ENCODE measurements at regions not wholly inside any gene's neighbourhood (a gene's known extent, or its start where the extent isn't known, plus 50 kb on each side); places are given as distances from the start of the nearest gene placed in this dataset.
"Not testable (repeated sequence)": the region's sequence is repeated elsewhere in the genome, so short reads cannot be mapped to it uniquely, and the experiment has no call there.

DNA sequence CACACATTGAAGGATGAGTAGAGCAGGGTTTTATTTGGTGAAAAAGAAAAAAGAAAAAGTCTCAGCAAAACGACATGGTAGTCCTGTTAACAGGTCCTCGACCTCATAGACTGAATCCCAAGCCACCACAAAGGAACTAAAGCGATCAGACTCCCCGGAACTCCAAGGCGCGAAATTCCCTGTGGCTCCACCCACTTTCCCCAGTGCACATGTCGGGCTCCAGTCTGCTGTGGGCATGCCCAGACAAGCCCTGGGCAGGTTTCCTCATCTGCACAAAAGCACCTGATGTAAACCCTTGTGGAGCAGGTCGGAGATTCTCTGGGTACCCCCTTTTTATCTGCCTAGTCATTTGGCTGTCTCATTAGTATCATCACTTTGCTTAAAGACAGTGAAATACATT lies 170.7 kb upstream of the FSIP2 start:
- peaks cover 23% of the 10 kb centered on the region for H3K36me3 Mint-ChIP-seq
- DNase-seq (ENCODE audit: low spot score) (peak; percentile 23), ATAC-seq (peak; percentile 78)
- H3K4me1 Mint-ChIP-seq, result peaks cover 25% of the 10 kb centered on the region
- no peaks in the 10 kb centered on the region for H3K27me3 Mint-ChIP-seq (ENCODE audit: low read depth)
- H3K27ac Mint-ChIP-seq, result peak overlapping the region; percentile 93
- H3K4me3 Mint-ChIP-seq, result no peak overlapping the region
- ChIA-PET POLR2A (no interaction called here), CTCF (no interaction called here)
- peak; percentile 96 for TF ChIP-seq TP53 (CRISPR knock-in tag; IDR thresholded peaks at IDR 0.05)
- no peak for TF ChIP-seq ELF4 (CRISPR knock-in tag; IDR thresholded peaks at IDR 0.05; ENCODE audit: low read depth)
- TF ChIP-seq, protein P1, sequence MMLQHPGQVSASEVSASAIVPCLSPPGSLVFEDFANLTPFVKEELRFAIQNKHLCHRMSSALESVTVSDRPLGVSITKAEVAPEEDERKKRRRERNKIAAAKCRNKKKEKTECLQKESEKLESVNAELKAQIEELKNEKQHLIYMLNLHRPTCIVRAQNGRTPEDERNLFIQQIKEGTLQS (CRISPR knock-in tag; conservative IDR thresholded peaks at IDR 0.05), result no peak
- TF ChIP-seq, protein P2, sequence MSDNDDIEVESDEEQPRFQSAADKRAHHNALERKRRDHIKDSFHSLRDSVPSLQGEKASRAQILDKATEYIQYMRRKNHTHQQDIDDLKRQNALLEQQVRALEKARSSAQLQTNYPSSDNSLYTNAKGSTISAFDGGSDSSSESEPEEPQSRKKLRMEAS (CRISPR knock-in tag; IDR thresholded peaks at IDR 0.05), result peak; percentile 65; the same call in 1 of the 2 replicates
- H3K9me3 Mint-ChIP-seq, result peaks cover 30% of the 10 kb centered on the region

DNA sequence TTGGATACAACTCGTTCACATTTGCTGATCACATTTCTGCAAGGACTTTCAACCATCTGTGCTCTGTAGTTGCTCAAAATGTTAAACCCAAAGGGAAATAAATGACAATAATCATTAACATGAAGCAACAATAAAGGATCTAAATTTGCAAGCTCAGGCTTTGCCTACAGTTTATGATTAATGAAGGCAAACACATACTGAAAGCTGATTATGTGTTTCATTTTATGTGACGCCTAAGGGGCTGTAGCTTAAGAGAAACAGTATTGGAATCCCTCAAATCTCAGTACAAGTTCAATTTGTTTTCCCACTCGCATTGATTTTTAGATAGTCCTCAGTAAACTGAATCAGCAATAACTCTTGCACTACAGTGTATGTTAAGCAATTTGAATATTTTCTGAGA lies 160.3 kb upstream of the FSIP2 start:
- POLR2A ChIA-PET, result no interaction called here
- no peak for DNase-seq (ENCODE audit: low spot score)
- TF ChIP-seq TEAD4 (CRISPR knock-in tag; IDR thresholded peaks at IDR 0.05), result no peak
- no peak for TF ChIP-seq SMAD4 (CRISPR knock-in tag; IDR thresholded peaks at IDR 0.05)
- TF ChIP-seq, protein P2 (CRISPR knock-in tag; IDR thresholded peaks at IDR 0.05), result no peak
- TF ChIP-seq ZNF423 (CRISPR knock-in tag; IDR thresholded peaks at IDR 0.05), result no peak
- no peak for TF ChIP-seq KAT7 (CRISPR knock-in tag; IDR thresholded peaks at IDR 0.05; ENCODE audit: borderline replicate concordance)
- TF ChIP-seq, protein P3, sequence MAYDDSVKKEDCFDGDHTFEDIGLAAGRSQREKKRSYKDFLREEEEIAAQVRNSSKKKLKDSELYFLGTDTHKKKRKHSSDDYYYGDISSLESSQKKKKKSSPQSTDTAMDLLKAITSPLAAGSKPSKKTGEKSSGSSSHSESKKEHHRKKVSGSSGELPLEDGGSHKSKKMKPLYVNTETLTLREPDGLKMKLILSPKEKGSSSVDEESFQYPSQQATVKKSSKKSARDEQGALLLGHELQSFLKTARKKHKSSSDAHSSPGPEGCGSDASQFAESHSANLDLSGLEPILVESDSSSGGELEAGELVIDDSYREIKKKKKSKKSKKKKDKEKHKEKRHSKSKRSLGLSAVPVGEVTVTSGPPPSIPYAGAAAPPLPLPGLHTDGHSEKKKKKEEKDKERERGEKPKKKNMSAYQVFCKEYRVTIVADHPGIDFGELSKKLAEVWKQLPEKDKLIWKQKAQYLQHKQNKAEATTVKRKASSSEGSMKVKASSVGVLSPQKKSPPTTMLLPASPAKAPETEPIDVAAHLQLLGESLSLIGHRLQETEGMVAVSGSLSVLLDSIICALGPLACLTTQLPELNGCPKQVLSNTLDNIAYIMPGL (CRISPR knock-in tag; IDR thresholded peaks at IDR 0.05), result no peak
- TF ChIP-seq JAZF1 (CRISPR knock-in tag; IDR thresholded peaks at IDR 0.05), result no peak
- H3K36me3 Mint-ChIP-seq, result peaks cover 11% of the 10 kb centered on the region
- H3K9me3 Mint-ChIP-seq, result peaks cover 16% of the 10 kb centered on the region
- H3K27ac Mint-ChIP-seq, result no peak overlapping the region
- H3K27me3 Mint-ChIP-seq (ENCODE audit: low read depth), result peaks cover 3% of the 10 kb centered on the region; the same call in 1 of the 2 replicates
- ATAC-seq, result no peak
- CTCF ChIA-PET, result no interaction called here
- no peak overlapping the region for H3K4me3 Mint-ChIP-seq
- H3K4me1 Mint-ChIP-seq, result peaks cover 18% of the 10 kb centered on the region

DNA sequence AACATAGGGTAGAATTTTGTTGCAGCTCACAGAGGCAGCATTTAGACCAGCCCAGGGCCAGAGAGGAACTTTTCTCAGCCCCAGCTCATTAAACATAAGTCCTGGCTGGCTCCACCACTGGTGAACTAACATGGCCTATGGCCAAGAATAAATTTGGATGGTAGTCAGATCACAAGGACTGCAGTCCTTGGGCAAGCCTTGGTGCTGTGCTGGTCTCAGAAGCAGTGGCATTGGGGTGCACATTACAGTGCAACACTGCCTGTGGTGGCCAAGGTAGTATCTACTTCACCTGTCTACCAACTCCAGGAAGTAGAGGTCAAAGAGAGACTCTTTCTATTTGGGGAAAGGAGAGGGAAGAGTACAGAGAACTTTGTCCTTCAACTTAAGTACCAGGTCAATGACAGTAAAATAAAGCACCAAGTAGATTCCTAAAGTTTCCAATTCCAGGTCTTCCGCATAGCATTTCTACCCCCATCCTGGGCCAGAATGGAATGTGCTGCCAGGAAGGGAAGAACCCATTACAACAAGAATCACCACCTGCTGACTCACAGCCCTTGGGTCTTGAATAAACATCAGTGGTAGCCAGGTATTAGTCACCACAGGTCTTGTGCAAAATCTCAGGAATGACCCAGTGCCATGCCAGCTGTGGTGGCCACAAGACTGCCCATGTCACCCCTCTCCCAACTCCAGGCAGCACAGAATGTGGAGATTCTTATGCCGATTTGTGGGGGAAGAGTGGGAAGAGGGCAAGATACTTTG lies 155.4 kb upstream of the FSIP2 start:
- TF ChIP-seq ZNF671 (CRISPR knock-in tag; IDR thresholded peaks at IDR 0.05) (no peak), NFATC4 (CRISPR knock-in tag; IDR thresholded peaks at IDR 0.05) (no peak), PRRX2 (CRISPR knock-in tag; IDR thresholded peaks at IDR 0.05) (no peak), TEAD4 (CRISPR knock-in tag; IDR thresholded peaks at IDR 0.05) (no peak), ZNF121 (CRISPR knock-in tag; IDR thresholded peaks at IDR 0.05) (no peak), SP1 (CRISPR knock-in tag; conservative IDR thresholded peaks at IDR 0.05) (no peak)
- TF ChIP-seq, protein P4, sequence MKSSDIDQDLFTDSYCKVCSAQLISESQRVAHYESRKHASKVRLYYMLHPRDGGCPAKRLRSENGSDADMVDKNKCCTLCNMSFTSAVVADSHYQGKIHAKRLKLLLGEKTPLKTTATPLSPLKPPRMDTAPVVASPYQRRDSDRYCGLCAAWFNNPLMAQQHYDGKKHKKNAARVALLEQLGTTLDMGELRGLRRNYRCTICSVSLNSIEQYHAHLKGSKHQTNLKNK (CRISPR knock-in tag; IDR thresholded peaks at IDR 0.05), result no peak
- TF ChIP-seq, protein P5, sequence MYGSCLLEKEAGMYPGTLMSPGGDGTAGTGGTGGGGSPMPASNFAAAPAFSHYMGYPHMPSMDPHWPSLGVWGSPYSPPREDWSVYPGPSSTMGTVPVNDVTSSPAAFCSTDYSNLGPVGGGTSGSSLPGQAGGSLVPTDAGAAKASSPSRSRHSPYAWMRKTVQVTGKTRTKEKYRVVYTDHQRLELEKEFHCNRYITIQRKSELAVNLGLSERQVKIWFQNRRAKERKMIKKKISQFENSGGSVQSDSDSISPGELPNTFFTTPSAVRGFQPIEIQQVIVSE (CRISPR knock-in tag; IDR thresholded peaks at IDR 0.05; ENCODE audit: borderline replicate concordance), result no peak
- TF ChIP-seq, protein P6, sequence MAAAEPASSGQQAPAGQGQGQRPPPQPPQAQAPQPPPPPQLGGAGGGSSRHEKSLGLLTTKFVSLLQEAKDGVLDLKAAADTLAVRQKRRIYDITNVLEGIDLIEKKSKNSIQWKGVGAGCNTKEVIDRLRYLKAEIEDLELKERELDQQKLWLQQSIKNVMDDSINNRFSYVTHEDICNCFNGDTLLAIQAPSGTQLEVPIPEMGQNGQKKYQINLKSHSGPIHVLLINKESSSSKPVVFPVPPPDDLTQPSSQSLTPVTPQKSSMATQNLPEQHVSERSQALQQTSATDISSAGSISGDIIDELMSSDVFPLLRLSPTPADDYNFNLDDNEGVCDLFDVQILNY (CRISPR knock-in tag; IDR thresholded peaks at IDR 0.05), result no peak
- ChIA-PET POLR2A (no interaction called here), CTCF (no interaction called here)
- peaks cover 3% of the 10 kb centered on the region; the same call in 1 of the 2 replicates for H3K27me3 Mint-ChIP-seq (ENCODE audit: low read depth)
- H3K4me3 Mint-ChIP-seq, result no peak overlapping the region
- H3K9me3 Mint-ChIP-seq, result peaks cover 35% of the 10 kb centered on the region
- peaks cover 25% of the 10 kb centered on the region for H3K4me1 Mint-ChIP-seq
- peak; percentile 81 for ATAC-seq
- no peak for DNase-seq (ENCODE audit: low spot score)
- peaks cover 31% of the 10 kb centered on the region for H3K36me3 Mint-ChIP-seq
- H3K27ac Mint-ChIP-seq, result peak overlapping the region; percentile 36; the same call in 1 of the 2 replicates

DNA sequence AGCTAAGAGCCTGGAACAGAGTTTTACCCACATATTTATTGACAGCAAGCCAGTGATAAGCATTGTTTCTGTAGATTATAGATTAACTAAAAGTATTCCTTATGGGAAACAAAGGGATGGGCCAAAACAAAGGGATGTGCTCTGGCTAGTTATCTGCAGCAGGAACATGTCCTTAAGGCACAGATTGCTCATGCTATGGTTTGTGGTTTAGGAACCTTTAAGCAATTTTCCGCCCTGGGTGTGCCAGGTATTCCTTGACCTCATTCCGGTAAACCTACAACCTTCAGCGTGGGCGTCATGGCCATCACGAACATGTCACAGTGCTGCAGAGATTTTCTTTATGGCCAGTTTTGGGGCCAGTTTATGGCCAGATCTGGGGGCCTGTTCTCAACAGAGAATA lies 153.4 kb upstream of the FSIP2 start:
- peaks cover 16% of the 10 kb centered on the region for H3K4me1 Mint-ChIP-seq
- H3K27me3 Mint-ChIP-seq (ENCODE audit: low read depth); H3K4me3 Mint-ChIP-seq; DNase-seq (ENCODE audit: low spot score); POLR2A ChIA-PET; H3K27ac Mint-ChIP-seq; ATAC-seq: not testable (repeated sequence)
- H3K9me3 Mint-ChIP-seq, result peaks cover 47% of the 10 kb centered on the region
- H3K36me3 Mint-ChIP-seq, result peaks cover 39% of the 10 kb centered on the region
- CTCF ChIA-PET, result interaction anchor here (0.6 kb wide), 1 partner anchor 18 kb away, joined by 4 read pairs; no protein-coding TSS in a partner anchor
